ENCODE measurements at regions not wholly inside any gene's neighbourhood (a gene's known extent, or its start where the extent isn't known, plus 50 kb on each side); places are given as distances from the start of the nearest gene placed in this dataset.

DNA sequence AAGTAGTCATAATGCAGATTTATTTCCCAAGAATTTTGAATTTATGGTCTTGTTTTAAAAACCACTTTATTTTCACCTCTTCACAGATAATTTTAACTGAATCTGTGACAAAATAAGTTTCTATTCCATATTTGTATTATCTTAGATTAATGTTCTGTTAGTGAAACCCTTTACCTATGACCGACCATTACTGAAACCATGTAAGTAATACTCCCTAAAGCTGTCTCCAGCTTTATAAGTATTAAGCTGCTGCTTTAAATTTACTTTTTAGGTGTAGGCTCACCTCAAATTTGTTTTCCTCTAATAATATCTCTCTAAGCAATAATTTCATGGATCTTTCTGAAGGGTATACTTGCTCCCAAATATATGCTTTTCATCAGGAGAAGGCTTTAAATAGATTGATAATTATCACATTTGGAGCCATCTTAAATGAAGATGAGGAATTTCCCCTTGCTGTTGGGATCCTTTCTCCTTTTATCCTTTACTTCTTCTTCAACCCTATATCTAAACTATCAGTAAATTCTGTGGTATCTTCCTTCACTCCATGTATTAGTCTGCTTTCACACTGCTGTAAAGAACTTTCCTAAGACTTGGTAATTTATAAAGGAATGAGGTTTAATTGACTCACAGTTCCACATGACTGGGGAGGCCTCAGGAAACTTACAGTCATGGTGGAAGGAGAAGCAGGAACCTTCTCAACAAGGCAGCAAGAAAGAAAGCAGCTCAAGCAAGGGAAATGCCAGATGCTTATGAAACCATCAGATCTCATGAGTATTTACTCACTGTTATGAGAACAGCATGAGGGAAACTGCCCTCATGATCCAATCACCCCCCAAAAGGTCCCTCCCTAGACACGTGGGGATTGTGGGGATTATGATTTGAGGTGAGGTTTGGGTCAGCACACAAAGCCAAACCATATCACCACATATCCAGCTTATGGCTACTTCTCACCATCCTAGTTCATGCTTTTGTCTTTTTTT lies 92.3 kb upstream of the P2RY1 start:
- no peak for TF ChIP-seq POLR2A (IDR thresholded peaks at IDR 0.05)
- TF ChIP-seq, protein P1, sequence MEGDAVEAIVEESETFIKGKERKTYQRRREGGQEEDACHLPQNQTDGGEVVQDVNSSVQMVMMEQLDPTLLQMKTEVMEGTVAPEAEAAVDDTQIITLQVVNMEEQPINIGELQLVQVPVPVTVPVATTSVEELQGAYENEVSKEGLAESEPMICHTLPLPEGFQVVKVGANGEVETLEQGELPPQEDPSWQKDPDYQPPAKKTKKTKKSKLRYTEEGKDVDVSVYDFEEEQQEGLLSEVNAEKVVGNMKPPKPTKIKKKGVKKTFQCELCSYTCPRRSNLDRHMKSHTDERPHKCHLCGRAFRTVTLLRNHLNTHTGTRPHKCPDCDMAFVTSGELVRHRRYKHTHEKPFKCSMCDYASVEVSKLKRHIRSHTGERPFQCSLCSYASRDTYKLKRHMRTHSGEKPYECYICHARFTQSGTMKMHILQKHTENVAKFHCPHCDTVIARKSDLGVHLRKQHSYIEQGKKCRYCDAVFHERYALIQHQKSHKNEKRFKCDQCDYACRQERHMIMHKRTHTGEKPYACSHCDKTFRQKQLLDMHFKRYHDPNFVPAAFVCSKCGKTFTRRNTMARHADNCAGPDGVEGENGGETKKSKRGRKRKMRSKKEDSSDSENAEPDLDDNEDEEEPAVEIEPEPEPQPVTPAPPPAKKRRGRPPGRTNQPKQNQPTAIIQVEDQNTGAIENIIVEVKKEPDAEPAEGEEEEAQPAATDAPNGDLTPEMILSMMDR (IDR thresholded peaks at IDR 0.05 in 8 of 11, conservative IDR thresholded peaks at IDR 0.05 in 3 of 11) = no peak
